Muscle layer of duodenum (tissue), 2 donors: ENCODE measurements at regions not wholly inside any gene's neighbourhood (a gene's known extent, or its start where the extent isn't known, plus 50 kb on each side); places are given as distances from the start of the nearest gene placed in this dataset.
"Not testable (repeated sequence)": the region's sequence is repeated elsewhere in the genome, so short reads cannot be mapped to it uniquely, and the experiment has no call there.

Source experiments
- H3K27ac ChIP-seq: one replicate; pipeline ENCODE4 v1.7.0; 2013; ENCODE audit warnings: mild to moderate bottlenecking, low read length
- H3K27me3 ChIP-seq: one replicate; pipeline ENCODE4 v1.7.0; 2013; ENCODE audit warnings: low read depth, mild to moderate bottlenecking, control low read depth, low read length
- H3K36me3 ChIP-seq, 2 donors: one replicate each; pipeline ENCODE4 v1.7.0; 2013; ENCODE audit warnings: low read length in 2 of 2, control low read depth in 1 of 2, mild to moderate bottlenecking in 1 of 2; ENCODE audit not compliant: insufficient read depth in 2 of 2, control insufficient read depth in 1 of 2
- H3K4me1 ChIP-seq, 2 donors: one replicate each; pipeline ENCODE4 v1.7.0; 2013; ENCODE audit warnings: low read length in 2 of 2, mild to moderate bottlenecking in 2 of 2, control low read depth in 1 of 2, moderate library complexity in 1 of 2; ENCODE audit not compliant: insufficient read depth in 2 of 2, control insufficient read depth in 1 of 2
- H3K4me3 ChIP-seq, 2 donors: one replicate each; pipeline ENCODE4 v1.7.0; 2013; ENCODE audit warnings: low read length in 2 of 2, low read depth in 1 of 2, mild to moderate bottlenecking in 1 of 2
- H3K9me3 ChIP-seq, 2 donors: one replicate each; pipeline ENCODE4 v1.7.0; 2013; ENCODE audit warnings: low read length in 2 of 2, control low read depth in 1 of 2, mild to moderate bottlenecking in 1 of 2; ENCODE audit not compliant: control insufficient read depth in 1 of 2
- donor health status: healthy.

GRCh38 chr7:150048244-150049011 is 174.7 kb downstream of the ATP6V0E2 start:
- Histone ChIP-seq H3K4me3 (peak overlapping the region in 1 of 2 donors; percentile 60), H3K4me1 (peaks cover 0 to 15% of the 10 kb centered on the region in 2 donors)
- not testable (repeated sequence) for H3K27ac ChIP-seq, H3K36me3 ChIP-seq, H3K9me3 ChIP-seq, H3K27me3 ChIP-seq

GRCh38 chr7:150049012-150049655 is 175.4 kb downstream of the ATP6V0E2 start:
- Histone ChIP-seq H3K4me1 (peaks cover 0 to 15% of the 10 kb centered on the region in 2 donors), H3K4me3 (peak overlapping the region in 1 of 2 donors; percentile 60)
- not testable (repeated sequence) for H3K36me3 ChIP-seq, H3K9me3 ChIP-seq, H3K27ac ChIP-seq, H3K27me3 ChIP-seq

- H3K27me3 ChIP-seq, H3K4me1 ChIP-seq, H3K4me3 ChIP-seq, H3K27ac ChIP-seq, H3K9me3 ChIP-seq, H3K36me3 ChIP-seq: not testable (repeated sequence)
These were observed 179.6 kb downstream of the ATP6V0E2 start for GRCh38 chr7:150053396-150053795.

- H3K4me1 ChIP-seq, H3K36me3 ChIP-seq, H3K9me3 ChIP-seq, H3K4me3 ChIP-seq, H3K27me3 ChIP-seq, H3K27ac ChIP-seq: not testable (repeated sequence)
These were observed 180.5 kb downstream of the ATP6V0E2 start for GRCh38 chr7:150054242-150054641.

GRCh38 chr7:150060259-150061221 is 186.8 kb downstream of the ATP6V0E2 start:
- not testable (repeated sequence) for H3K27ac ChIP-seq, H3K9me3 ChIP-seq, H3K36me3 ChIP-seq, H3K27me3 ChIP-seq, H3K4me1 ChIP-seq, H3K4me3 ChIP-seq

- not testable (repeated sequence) for H3K9me3 ChIP-seq, H3K27ac ChIP-seq, H3K27me3 ChIP-seq, H3K36me3 ChIP-seq, H3K4me1 ChIP-seq, H3K4me3 ChIP-seq
These were observed 189.4 kb downstream of the ATP6V0E2 start for GRCh38 chr7:150063195-150063594.

- not testable (repeated sequence) for H3K4me1 ChIP-seq, H3K27ac ChIP-seq, H3K36me3 ChIP-seq, H3K9me3 ChIP-seq, H3K27me3 ChIP-seq, H3K4me3 ChIP-seq
These were observed 196.0 kb downstream of the ATP6V0E2 start for GRCh38 chr7:150069555-150070313.

GRCh38 chr7:150077543-150077942 is 203.8 kb downstream of the ATP6V0E2 start:
- H3K4me3 ChIP-seq, H3K27ac ChIP-seq, H3K27me3 ChIP-seq, H3K4me1 ChIP-seq, H3K9me3 ChIP-seq, H3K36me3 ChIP-seq: not testable (repeated sequence)

GRCh38 chr7:150081865-150082264 is 208.1 kb downstream of the ATP6V0E2 start:
- H3K27ac ChIP-seq, H3K27me3 ChIP-seq, H3K9me3 ChIP-seq, H3K36me3 ChIP-seq, H3K4me1 ChIP-seq, H3K4me3 ChIP-seq: not testable (repeated sequence)

GRCh38 chr7:150084724-150085123 is 211.0 kb downstream of the ATP6V0E2 start:
- not testable (repeated sequence) for H3K27me3 ChIP-seq, H3K4me1 ChIP-seq, H3K36me3 ChIP-seq, H3K27ac ChIP-seq, H3K4me3 ChIP-seq, H3K9me3 ChIP-seq

- not testable (repeated sequence) for H3K27ac ChIP-seq, H3K9me3 ChIP-seq, H3K27me3 ChIP-seq, H3K36me3 ChIP-seq, H3K4me1 ChIP-seq, H3K4me3 ChIP-seq
These were observed 213.7 kb downstream of the ATP6V0E2 start for GRCh38 chr7:150087478-150087877.
